Activated CD8-positive, alpha-beta memory T cell treated with anti-CD3 and anti-CD28 coated beads, Interleukin-2, amount 10 ng/mL, durations not matched to agents 7 days and 5 days (primary cell): ENCODE measurements at regions not wholly inside any gene's neighbourhood (a gene's known extent, or its start where the extent isn't known, plus 50 kb on each side); places are given as distances from the start of the nearest gene placed in this dataset.
"Not testable (repeated sequence)": the region's sequence is repeated elsewhere in the genome, so short reads cannot be mapped to it uniquely, and the experiment has no call there.

Experiments used
- ATAC-seq: fragments of 150-1000 bp; cut with Tn5 transposase; one replicate; pipeline ENCODE4 v1.10.0; 2021; ENCODE audit warnings: moderate library complexity
- CTCF ChIA-PET: fragments of 350-600 bp; sonication (Branson Sonifier 250); formaldehyde crosslinking; loops from one replicate; lab custom pipeline; 2021; ENCODE audit warnings: antibody characterized with exemption; lab: Charles Lee
- DNase-seq: peaks from one replicate; pipeline ENCODE4 v3.0.0-alpha.2; 2020
- H3K27ac Mint-ChIP-seq: one replicate; pipeline ENCODE4 v1.8.0; 2021; ENCODE audit warnings: mild to moderate bottlenecking, mixed read lengths
- H3K27me3 Mint-ChIP-seq: one replicate; pipeline ENCODE4 v1.8.0; 2021; ENCODE audit warnings: mixed read lengths
- H3K36me3 Mint-ChIP-seq: one replicate; pipeline ENCODE4 v1.8.0; 2021; ENCODE audit warnings: mild to moderate bottlenecking, mixed read lengths
- H3K4me1 Mint-ChIP-seq: one replicate; pipeline ENCODE4 v1.8.0; 2021; ENCODE audit warnings: mixed read lengths
- H3K4me3 Mint-ChIP-seq: one replicate; pipeline ENCODE4 v1.8.0; 2021; ENCODE audit warnings: mild to moderate bottlenecking, moderate library complexity, mixed read lengths
- H3K9me3 Mint-ChIP-seq: one replicate; pipeline ENCODE4 v1.8.0; 2022; ENCODE audit warnings: low read depth, mixed read lengths

GRCh38 chr9:129455151-129455995, 165.5 kb downstream of the C9orf50 start:
- Mint-ChIP-seq H3K9me3 (no peaks in the 10 kb centered on the region), H3K4me1 (peaks cover 30% of the 10 kb centered on the region), H3K27me3 (peaks cover 2% of the 10 kb centered on the region), H3K27ac (no peak overlapping the region), H3K36me3 (no peaks in the 10 kb centered on the region), H3K4me3 (no peak overlapping the region)
- DNase-seq, result no peak
- no peak for ATAC-seq
- CTCF ChIA-PET, result no interaction called here

GRCh38 chr9:129454467-129455067, 166.3 kb downstream of the C9orf50 start:
- CTCF ChIA-PET, result no interaction called here
- Mint-ChIP-seq H3K4me1 (peaks cover 27% of the 10 kb centered on the region), H3K36me3 (no peaks in the 10 kb centered on the region), H3K4me3 (no peak overlapping the region), H3K9me3 (no peaks in the 10 kb centered on the region), H3K27ac (no peak overlapping the region), H3K27me3 (peaks cover 2% of the 10 kb centered on the region)
- no peak for ATAC-seq
- no peak for DNase-seq

DNA sequence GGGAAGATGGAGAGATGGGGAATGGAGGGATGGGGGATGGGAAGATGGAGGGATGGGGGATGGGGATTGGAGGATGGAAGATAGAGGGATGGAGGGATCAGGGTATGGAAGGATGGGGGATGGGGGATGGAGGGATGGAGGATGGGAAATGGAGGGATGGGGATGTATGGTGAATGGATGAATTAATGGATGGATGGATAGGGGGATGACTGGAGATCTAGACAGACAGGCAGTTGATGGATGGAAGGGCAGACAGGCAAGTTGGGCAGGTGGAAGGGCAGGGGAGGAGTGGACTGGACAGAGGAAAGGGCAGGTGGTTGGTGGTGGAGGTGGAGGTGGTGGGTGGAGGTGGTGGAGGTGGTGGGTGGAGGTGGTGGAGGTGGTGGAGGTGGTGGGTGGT, 167.2 kb downstream of the C9orf50 start:
- DNase-seq (no peak), ATAC-seq (no peak)
- H3K27ac Mint-ChIP-seq, result no peak overlapping the region
- no peaks in the 10 kb centered on the region for H3K36me3 Mint-ChIP-seq
- H3K27me3 Mint-ChIP-seq, result peaks cover 5% of the 10 kb centered on the region
- H3K9me3 Mint-ChIP-seq, result no peaks in the 10 kb centered on the region
- no peak overlapping the region for H3K4me3 Mint-ChIP-seq
- H3K4me1 Mint-ChIP-seq, result peaks cover 20% of the 10 kb centered on the region
- CTCF ChIA-PET, result no interaction called here

DNA sequence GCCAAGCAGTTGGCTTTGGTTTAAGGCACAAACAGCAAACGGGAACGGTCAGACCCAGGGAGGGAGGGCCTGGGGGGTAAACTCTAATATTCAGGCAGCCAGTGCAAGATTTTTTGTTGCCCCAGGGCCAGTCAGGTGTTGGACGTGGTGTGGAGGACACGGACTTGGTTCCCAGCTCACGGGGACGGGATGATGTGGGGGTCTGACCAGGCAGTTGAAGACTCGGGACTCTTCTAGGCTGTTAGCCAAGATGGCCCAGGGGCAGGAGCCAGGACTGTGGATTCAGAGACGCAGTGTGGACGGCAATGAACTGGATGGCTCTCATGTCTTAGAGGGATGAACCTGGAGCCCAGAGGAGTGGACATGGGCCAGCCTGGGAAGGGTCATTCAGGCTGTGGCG, 169.2 kb downstream of the C9orf50 start:
- Mint-ChIP-seq H3K4me1 (no peaks in the 10 kb centered on the region), H3K4me3 (no peak overlapping the region), H3K27me3 (peaks cover 8% of the 10 kb centered on the region), H3K9me3 (no peaks in the 10 kb centered on the region), H3K36me3 (no peaks in the 10 kb centered on the region), H3K27ac (no peak overlapping the region)
- no peak for DNase-seq
- CTCF ChIA-PET, result no interaction called here
- no peak for ATAC-seq

DNA sequence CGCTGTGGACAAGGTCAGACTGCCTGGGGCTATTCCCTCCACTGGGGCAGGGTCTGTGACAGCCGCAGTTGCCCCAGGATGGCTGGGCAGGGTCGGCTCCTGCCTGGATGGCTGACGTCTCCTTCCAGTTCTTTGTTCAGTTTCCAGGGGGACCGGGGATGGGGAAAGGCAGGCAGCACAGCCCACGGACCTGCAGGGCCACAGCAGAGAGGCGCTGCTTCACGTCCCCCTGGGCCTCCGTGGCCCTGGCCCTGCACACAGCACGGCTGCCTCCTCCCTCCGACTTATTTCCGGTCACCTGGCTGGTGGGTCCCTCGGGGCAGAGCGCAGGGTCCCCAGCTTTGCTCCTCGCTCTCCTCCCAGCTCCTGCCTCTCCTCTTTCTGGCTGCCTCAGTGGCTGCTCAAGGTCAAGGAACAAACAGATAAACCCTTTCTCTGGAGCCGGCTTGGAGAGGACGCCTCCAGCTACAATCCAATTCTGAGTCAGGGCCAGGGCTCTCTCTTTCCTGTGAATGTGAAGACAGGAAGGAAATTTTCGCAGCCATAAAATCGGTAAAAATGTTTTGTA, 169.7 kb downstream of the C9orf50 start:
- Mint-ChIP-seq H3K4me1 (no peaks in the 10 kb centered on the region), H3K27me3 (peaks cover 9% of the 10 kb centered on the region), H3K27ac (no peak overlapping the region), H3K9me3 (no peaks in the 10 kb centered on the region), H3K36me3 (no peaks in the 10 kb centered on the region), H3K4me3 (no peak overlapping the region)
- DNase-seq, result no peak
- CTCF ChIA-PET, result no interaction called here
- ATAC-seq, result no peak

GRCh38 chr9:129449066-129449465, 171.8 kb downstream of the C9orf50 start:
- no peaks in the 10 kb centered on the region for H3K36me3 Mint-ChIP-seq
- DNase-seq (no peak), ATAC-seq (no peak)
- H3K4me3 Mint-ChIP-seq, result no peak overlapping the region
- no peak overlapping the region for H3K27ac Mint-ChIP-seq
- H3K27me3 Mint-ChIP-seq, result peaks cover 14% of the 10 kb centered on the region
- H3K4me1 Mint-ChIP-seq, result no peaks in the 10 kb centered on the region
- CTCF ChIA-PET, result interaction anchor here (1.1 kb wide), 1 partner anchor 129 kb away, joined by 3 read pairs; no protein-coding TSS in a partner anchor
- H3K9me3 Mint-ChIP-seq, result no peaks in the 10 kb centered on the region

DNA sequence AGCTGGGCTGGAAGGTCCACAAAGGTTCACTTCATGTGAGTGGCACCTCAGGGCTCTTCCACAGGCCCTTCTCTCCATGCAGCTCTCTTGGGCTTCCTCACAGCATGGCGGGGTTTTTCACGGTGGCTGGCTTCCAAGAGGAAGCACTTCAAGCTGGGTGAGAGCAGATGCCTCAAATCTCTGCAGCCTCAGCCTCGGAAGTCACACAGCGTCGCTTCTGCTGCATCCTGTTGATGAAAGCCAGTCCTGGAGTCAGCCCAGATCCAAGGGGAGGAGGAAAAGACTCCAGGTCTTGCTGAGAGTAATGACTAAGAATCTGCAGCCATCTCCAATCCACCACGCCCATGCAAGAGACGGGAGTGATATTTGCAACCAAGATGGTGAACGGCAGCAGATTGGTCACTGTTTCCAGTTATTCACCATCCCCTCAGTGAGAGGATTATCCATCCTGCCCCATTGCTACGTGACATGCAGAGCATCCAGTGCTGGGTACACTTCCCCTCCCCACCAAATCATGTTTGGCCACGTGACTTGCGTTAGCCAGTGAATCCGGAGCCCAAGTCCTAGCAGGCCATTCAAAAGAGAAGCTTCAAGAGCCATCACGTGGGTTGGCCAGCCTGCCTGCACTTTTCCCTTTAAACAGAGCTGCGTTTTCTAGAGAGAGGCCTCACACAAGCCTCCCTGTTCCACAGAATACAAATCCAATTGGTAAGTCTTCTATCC, 173.9 kb downstream of the C9orf50 start:
- H3K27me3 Mint-ChIP-seq, result peaks cover 18% of the 10 kb centered on the region
- H3K4me3 Mint-ChIP-seq, result no peak overlapping the region
- CTCF ChIA-PET, result interaction anchor here (1.2 to 1.6 kb wide), 2 partner anchors 14 to 164 kb away, joined by 3 to 5 read pairs; no protein-coding TSS in a partner anchor
- H3K36me3 Mint-ChIP-seq, result no peaks in the 10 kb centered on the region
- H3K27ac Mint-ChIP-seq, result no peak overlapping the region
- ATAC-seq, result no peak
- no peaks in the 10 kb centered on the region for H3K9me3 Mint-ChIP-seq
- DNase-seq, result no peak
- H3K4me1 Mint-ChIP-seq, result no peaks in the 10 kb centered on the region

DNA sequence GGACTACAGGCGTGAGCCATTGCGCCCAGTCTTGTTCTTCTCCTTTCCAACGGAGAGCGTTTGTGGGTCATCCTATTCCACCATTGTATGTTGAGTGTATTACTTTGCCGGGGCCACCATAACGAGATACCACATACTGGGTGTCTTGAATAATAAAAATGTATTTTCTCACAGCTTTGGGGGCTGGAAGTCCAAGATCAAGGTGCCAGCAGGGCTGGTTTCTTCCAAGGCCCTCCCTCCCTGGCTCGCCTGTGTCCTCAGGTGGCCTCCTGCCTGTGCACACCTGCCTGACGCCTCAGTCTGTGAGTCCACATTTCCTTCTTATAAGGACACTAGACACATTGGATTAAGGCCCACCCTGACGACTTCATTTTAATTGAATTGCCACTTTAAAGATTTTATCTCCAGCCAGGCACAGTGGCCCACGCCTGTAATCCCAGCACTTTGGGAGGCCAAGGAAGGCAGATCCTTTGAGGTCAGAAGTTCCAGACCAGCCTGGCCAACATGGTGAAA, 175.1 kb downstream of the C9orf50 start:
- no peak overlapping the region for H3K4me3 Mint-ChIP-seq
- DNase-seq, result no peak
- CTCF ChIA-PET, result interaction anchor here (1.1 kb wide), 1 partner anchor 15 kb away, joined by 3 read pairs; no protein-coding TSS in a partner anchor
- no peak overlapping the region for H3K27ac Mint-ChIP-seq
- H3K9me3 Mint-ChIP-seq, result no peaks in the 10 kb centered on the region
- H3K36me3 Mint-ChIP-seq, result no peaks in the 10 kb centered on the region
- H3K4me1 Mint-ChIP-seq, result peaks cover 1% of the 10 kb centered on the region
- H3K27me3 Mint-ChIP-seq, result peaks cover 23% of the 10 kb centered on the region
- ATAC-seq, result no peak

GRCh38 chr9:129443515-129444164, 177.3 kb downstream of the C9orf50 start:
- DNase-seq, CTCF ChIA-PET, H3K9me3 Mint-ChIP-seq, H3K27ac Mint-ChIP-seq, H3K4me3 Mint-ChIP-seq, ATAC-seq, H3K36me3 Mint-ChIP-seq: not testable (repeated sequence)
- peaks cover 37% of the 10 kb centered on the region for H3K27me3 Mint-ChIP-seq
- peaks cover 10% of the 10 kb centered on the region for H3K4me1 Mint-ChIP-seq

- peaks cover 44% of the 10 kb centered on the region for H3K27me3 Mint-ChIP-seq
- H3K27ac Mint-ChIP-seq, result no peak overlapping the region
- CTCF ChIA-PET, result no interaction called here
- peaks cover 2% of the 10 kb centered on the region for H3K9me3 Mint-ChIP-seq
- peaks cover 3% of the 10 kb centered on the region for H3K36me3 Mint-ChIP-seq
- no peak for DNase-seq
- ATAC-seq, result no peak
- H3K4me1 Mint-ChIP-seq, result peaks cover 16% of the 10 kb centered on the region
- no peak overlapping the region for H3K4me3 Mint-ChIP-seq
Observed at GRCh38 chr9:129442803-129443511, 177.9 kb downstream of the C9orf50 start.

DNA sequence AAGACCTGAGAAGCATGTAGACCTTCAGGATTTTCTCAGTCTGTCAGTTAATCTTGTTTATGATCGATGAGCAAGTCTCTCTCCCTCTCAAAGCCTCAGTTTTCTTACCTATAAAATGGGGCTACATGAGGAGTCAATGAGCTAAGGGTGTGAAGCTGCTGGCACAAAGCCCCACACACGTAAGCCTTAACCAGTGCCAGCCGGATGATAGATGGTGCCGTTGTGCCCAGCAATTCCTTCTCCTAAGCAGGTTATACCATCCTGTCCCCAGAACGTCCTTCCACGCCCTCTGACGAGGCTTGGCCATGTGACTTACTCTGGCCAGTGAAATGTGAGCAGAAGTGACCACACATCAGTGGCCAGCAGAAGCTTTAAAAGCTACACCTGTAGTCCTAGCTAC, 179.0 kb downstream of the C9orf50 start:
- CTCF ChIA-PET, result no interaction called here
- Mint-ChIP-seq H3K27ac (no peak overlapping the region), H3K27me3 (peaks cover 51% of the 10 kb centered on the region), H3K36me3 (peaks cover 3% of the 10 kb centered on the region), H3K9me3 (peaks cover 2% of the 10 kb centered on the region), H3K4me1 (peaks cover 22% of the 10 kb centered on the region), H3K4me3 (no peak overlapping the region)
- ATAC-seq (no peak), DNase-seq (no peak)

DNA sequence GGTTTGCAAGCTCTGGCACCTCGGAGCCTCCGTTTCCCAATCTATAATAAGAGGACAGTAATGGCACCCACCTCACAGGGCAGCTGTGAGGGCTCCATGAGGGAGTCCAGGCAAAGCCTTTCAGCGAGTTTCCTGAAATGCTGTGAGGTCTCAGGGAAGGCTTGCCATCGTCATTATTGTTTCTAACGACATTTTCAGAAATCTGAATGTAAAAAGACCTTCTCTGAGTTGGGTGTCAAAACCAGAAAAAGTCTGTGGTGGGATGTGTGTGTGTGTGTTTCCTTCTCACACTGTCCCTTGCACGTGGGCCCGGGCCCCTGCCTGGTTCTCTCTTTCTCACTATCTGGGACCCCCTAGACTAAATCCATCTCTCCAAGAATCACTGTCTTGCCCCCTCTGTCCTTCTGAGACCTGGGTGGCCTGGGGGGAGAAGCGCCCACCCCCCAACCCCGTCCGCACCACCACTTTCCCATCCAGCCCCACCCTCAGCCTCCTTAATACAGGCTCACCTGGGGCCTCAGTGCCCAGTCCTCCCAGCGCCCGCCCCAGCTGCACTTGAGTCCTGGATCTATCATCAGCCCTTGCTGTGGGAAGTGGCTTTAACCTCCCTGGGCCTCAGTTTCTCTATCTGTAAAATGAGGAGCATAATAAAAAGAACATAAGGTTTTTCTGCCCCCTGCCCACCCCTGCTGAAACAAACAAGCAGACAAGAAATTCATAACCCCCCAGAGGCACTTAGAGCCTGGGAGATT, 180.3 kb downstream of the C9orf50 start:
- peaks cover 24% of the 10 kb centered on the region for H3K4me1 Mint-ChIP-seq
- no peak for ATAC-seq
- CTCF ChIA-PET, result no interaction called here

More for the DNA sequence above, 180.3 kb downstream of the C9orf50 start:
- Mint-ChIP-seq H3K4me3 (no peak overlapping the region), H3K36me3 (peaks cover 3% of the 10 kb centered on the region), H3K9me3 (peaks cover 2% of the 10 kb centered on the region), H3K27ac (no peak overlapping the region), H3K27me3 (peaks cover 57% of the 10 kb centered on the region)
- no peak for DNase-seq
